GM12878 (cell line): ENCODE measurements at regions not wholly inside any gene's neighbourhood (a gene's known extent, or its start where the extent isn't known, plus 50 kb on each side); places are given as distances from the start of the nearest gene placed in this dataset.

Experiments
- POLR2A ChIP-seq: IDR thresholded peaks from 2 replicates; pipeline ENCODE4 v1.6.1; 2011; ENCODE audit warnings: low read depth, mild to moderate bottlenecking, low read length
- SRF ChIP-seq, 2 experiments: IDR thresholded peaks; 2 replicates each; pipeline ENCODE4 v1.6.1; 2011; ENCODE audit warnings: low read depth in 2 of 2, low read length in 2 of 2, mild to moderate bottlenecking in 1 of 2, moderate library complexity in 1 of 2
- ZZZ3 ChIP-seq: IDR thresholded peaks from 2 replicates; pipeline ENCODE4 v1.6.1; 2011; ENCODE audit warnings: low read depth; ENCODE audit not compliant: control insufficient read depth, insufficient read length
- TF ChIP-seq, protein P1 (sequence below), 3 experiments: IDR thresholded peaks in 2 of 3; conservative IDR thresholded peaks in 1 of 3; 2 replicates each; pipeline ENCODE4 v1.5.1; 2011; ENCODE audit warnings: low read depth in 3 of 3, low read length in 3 of 3, mild to moderate bottlenecking in 3 of 3, control low read depth in 2 of 3, moderate library complexity in 2 of 3, inconsistent platforms in 1 of 3, mixed read lengths in 1 of 3; ENCODE audit not compliant: control insufficient read depth in 2 of 3, insufficient read depth in 1 of 3; ENCODE audit errors: extremely low read depth in 1 of 3

DNA sequence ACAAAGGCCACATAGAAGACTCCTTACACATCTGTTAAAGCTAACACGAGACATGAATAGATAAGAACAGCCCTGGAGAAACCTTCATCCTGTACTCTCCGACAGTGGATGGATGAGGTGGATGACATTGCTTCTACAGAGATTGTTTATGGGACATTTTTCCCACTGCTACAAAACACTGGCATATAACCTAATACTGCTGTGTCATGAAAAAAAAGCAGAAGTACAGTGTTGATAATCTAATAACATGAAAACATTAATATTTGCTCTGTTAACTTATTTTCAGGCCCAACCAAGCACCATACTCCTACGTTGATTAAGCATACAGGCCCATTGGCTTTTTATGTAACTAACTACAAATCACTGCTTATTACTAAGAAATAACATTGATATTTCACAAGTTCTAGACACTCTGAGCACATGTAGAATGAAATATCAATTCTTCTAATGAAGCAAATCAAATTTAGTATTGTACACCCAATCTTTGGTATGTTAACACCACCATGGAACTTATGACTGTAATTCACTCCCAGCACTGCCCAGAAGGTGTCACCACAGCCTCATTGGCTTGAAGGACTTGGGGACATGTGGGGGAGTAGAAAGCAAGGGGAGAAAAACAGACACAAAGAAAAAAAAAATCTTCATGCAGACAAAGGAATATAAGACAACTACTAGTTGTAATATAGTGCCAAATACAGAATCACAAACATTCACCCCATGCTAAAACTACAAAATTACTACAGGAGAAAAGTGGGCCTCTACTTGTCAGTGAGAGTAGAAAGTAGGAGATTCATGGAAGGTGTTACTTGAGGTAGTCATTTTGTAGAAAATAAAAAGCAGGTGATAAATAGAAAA lies 330.0 kb upstream of the PMFBP1 start:
- TF ChIP-seq POLR2A (no peak), SRF (IDR thresholded peaks at IDR 0.05; ENCODE audit: low read depth in 2 of 2, low read length in 2 of 2) (no peak), ZZZ3 (no peak)
- TF ChIP-seq, protein P1, sequence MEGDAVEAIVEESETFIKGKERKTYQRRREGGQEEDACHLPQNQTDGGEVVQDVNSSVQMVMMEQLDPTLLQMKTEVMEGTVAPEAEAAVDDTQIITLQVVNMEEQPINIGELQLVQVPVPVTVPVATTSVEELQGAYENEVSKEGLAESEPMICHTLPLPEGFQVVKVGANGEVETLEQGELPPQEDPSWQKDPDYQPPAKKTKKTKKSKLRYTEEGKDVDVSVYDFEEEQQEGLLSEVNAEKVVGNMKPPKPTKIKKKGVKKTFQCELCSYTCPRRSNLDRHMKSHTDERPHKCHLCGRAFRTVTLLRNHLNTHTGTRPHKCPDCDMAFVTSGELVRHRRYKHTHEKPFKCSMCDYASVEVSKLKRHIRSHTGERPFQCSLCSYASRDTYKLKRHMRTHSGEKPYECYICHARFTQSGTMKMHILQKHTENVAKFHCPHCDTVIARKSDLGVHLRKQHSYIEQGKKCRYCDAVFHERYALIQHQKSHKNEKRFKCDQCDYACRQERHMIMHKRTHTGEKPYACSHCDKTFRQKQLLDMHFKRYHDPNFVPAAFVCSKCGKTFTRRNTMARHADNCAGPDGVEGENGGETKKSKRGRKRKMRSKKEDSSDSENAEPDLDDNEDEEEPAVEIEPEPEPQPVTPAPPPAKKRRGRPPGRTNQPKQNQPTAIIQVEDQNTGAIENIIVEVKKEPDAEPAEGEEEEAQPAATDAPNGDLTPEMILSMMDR (IDR thresholded peaks at IDR 0.05 in 2 of 3, conservative IDR thresholded peaks at IDR 0.05 in 1 of 3; ENCODE audit: control insufficient read depth in 2 of 3, extremely low read depth in 1 of 3, insufficient read depth in 1 of 3, low read depth in 3 of 3, low read length in 3 of 3) = peak; percentile 82 to 93 (median 86)
